HFF-Myc (cell line): ENCODE measurements at regions not wholly inside any gene's neighbourhood (a gene's known extent, or its start where the extent isn't known, plus 50 kb on each side); places are given as distances from the start of the nearest gene placed in this dataset.
"Not testable (repeated sequence)": the region's sequence is repeated elsewhere in the genome, so short reads cannot be mapped to it uniquely, and the experiment has no call there.

Experiments used
- DNase-seq: peaks from one replicate; pipeline ENCODE4 v3.0.0-alpha.2; 2011; ENCODE audit warnings: low read depth; ENCODE audit errors: extremely low read depth
- H3K4me3 ChIP-seq: replicated peaks from 2 replicates; pipeline ENCODE4 v1.5.1; 2011; ENCODE audit warnings: low read depth, mild to moderate bottlenecking, control low read depth, low read length
- CTCF ChIP-seq: IDR thresholded peaks from 2 replicates; pipeline ENCODE4 v1.5.1; 2012; ENCODE audit warnings: mild to moderate bottlenecking, low read depth, low read length, control low read depth; ENCODE audit errors: missing control alignments

- TF ChIP-seq CTCF = no peak
These were observed 60.4 kb upstream of the DMRTB1 start for GRCh38 chr1:53398576-53399365.

GRCh38 chr1:53399370-53400133 is 59.6 kb upstream of the DMRTB1 start:
- DNase-seq, H3K4me3 ChIP-seq: not testable (repeated sequence)

More at GRCh38 chr1:53398576-53399365, 60.4 kb upstream of the DMRTB1 start:
- H3K4me3 ChIP-seq = no peak overlapping the region
- no peak for DNase-seq

GRCh38 chr1:53400761-53401674 is 58.2 kb upstream of the DMRTB1 start:
- no peak overlapping the region for H3K4me3 ChIP-seq
- DNase-seq = no peak
- no peak for TF ChIP-seq CTCF

GRCh38 chr1:53401813-53402745 is 57.1 kb upstream of the DMRTB1 start:
- no peak for TF ChIP-seq CTCF
- DNase-seq = no peak
- H3K4me3 ChIP-seq = no peak overlapping the region

GRCh38 chr1:53402891-53403655 is 56.1 kb upstream of the DMRTB1 start:
- H3K4me3 ChIP-seq = no peak overlapping the region
- no peak for TF ChIP-seq CTCF
- no peak for DNase-seq

- H3K4me3 ChIP-seq = no peak overlapping the region
- no peak for TF ChIP-seq CTCF
- no peak for DNase-seq
These were observed 53.5 kb upstream of the DMRTB1 start for GRCh38 chr1:53405737-53406136.
